ENCODE measurements at regions not wholly inside any gene's neighbourhood (a gene's known extent, or its start where the extent isn't known, plus 50 kb on each side); places are given as distances from the start of the nearest gene placed in this dataset.

DNA sequence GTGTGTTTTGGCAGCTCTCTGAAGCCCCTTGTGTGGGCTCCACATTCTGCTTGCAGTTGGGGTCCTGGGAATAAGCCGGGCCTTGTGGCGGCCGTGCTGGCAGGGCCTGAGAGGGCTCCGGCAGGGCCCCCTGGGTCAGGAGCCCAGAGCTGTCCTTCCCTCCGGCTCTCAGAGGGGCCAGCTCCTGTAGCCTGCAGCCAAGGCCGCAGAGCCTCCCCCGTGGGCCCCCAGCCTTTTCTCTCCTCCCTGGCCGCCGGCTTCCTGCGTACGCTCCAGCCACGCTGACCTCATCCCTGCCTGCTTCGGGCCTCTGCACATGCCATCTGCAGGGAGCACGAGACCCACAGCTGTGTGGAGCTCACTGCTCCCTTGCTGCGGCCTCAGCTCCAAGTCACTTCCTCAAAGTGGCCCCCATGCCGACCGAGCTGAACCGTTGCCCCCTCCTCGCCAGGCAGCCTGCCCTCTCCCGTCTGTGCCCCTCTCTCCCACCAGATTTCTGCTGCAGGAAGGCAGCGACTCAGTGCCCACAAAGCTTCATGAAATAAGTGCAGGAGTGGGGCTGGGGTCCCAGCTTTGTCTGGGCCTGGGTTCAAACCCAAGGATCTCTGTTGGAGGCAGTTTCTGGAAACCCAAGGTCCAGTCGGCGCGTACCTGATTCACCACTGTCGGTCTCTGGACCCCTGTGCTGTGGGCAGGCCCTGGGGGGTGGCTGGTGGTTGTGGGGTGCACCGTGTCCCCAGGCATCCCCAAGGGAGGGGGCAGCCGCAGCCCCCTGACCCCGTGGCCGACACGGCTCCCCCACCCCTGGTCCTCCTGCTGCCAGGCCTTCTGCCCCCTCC, 57.1 kb upstream of the NKX1-1 start:
- no peak for DNase-seq (ENCODE audit: low read depth)

DNA sequence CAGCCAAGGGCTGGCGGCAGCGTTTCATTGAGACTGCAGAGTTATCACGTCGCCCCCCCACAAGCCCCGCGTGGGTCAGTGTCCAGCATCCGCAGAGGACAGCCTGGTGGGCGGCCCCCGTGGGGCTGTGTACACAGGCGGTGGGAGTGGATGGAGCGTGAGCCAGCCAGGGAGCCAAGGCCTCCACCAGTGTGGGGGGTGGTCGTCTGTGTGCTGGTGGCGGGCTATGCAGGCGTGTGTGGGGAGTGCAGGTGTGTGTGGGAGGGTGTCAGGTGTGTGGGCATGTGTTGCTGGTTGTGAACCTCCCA, 56.5 kb upstream of the NKX1-1 start:
- no peak for DNase-seq (ENCODE audit: low read depth)

- DNase-seq (ENCODE audit: low read depth): no peak
Observed at GRCh38 chr4:1462009-1462767, 55.9 kb upstream of the NKX1-1 start.

DNA sequence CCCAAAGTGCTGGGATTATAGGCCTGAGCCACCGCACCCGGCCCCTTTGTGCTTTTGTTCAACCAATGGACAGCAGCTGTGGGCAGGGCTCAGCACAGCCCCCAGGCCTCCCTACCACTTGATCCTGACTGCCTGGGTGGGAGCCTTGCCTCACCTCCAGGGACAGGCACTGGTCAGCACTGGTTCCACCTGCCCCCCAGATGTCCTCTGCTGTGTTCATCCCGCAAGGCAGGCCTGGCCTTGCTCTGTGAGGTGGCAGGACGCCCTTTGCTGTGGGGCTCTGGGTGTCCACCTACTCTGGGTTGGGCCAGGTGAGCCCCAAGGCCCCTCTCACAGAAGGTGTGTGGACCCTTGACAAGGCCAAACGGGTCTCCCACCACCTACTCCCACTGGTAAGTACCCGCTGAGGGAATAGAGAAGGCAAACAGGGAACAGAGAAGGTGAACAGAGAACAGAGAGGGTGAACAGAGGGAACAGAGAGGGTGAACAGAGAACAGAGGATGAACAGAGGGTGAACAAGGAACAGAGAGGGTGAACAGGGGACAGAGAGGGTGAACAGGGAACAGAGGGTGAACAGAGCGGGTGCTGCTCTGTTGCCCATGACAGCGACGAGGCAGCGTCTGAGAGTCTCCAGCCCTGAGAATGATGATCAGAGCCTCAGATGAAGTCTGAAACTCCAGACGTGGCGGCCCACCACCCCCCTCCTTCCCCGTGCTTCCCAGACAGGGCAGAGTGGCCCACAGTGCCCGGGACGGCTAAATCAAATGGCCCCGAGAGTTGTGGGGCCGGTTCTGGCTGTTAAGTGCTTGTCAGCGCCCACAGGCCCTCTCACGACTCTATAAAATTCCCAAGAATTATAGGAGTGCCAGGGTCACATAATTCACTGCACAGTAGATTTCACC, 55.0 kb upstream of the NKX1-1 start:
- no peak for DNase-seq (ENCODE audit: low read depth)

DNA sequence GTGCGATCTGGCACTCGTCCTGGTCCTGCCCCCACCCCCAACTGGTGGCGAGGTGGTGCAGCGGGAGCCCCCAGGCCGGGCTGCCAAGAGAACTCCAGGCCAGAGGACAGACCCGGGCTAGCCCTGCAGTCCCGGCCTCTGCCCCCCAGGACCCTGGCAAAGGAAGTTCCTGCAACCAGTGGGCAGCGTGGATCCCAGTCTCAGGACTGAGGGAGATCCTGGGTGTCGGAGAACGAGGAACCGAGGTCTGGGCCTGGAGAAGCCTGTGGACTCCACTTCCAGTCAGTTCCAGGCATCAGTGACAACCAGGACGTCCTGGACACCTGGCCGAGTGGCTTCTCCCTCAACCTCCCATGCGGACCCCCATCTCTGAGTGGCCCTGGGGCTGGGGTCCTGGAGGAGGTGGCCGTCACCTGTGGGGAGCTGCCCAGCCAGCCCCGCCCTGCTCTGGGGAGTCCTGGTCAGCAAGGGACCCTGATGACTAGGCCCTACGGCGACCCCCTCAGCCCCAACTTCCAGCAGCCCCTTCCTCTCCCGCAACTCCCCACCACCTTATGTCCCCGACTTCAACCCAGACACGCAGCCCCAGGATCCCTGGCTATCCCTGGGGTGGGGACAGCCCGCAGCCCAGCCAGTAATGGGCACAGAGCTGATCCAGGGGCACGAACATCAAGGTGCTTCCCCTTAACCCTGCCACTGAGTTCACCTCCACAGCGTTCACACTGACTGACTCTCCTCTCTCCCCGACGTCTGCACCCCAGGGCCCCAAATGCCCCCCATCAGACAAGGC, 53.7 kb upstream of the NKX1-1 start:
- DNase-seq (ENCODE audit: low read depth): no peak

GRCh38 chr4:1459081-1459721, 53.0 kb upstream of the NKX1-1 start:
- DNase-seq (ENCODE audit: low read depth): no peak

- no peak for DNase-seq (ENCODE audit: low read depth)
Observed at GRCh38 chr4:1458581-1458980, 52.3 kb upstream of the NKX1-1 start.

Measured in stimulated activated CD8-positive, alpha-beta memory T cell treated with anti-CD3 and anti-CD28 coated beads, Interleukin-15, amount 100 ng/mL, for 1 hour (primary cell).